Spleen (tissue), 7 donors: ENCODE measurements at regions not wholly inside any gene's neighbourhood (a gene's known extent, or its start where the extent isn't known, plus 50 kb on each side); places are given as distances from the start of the nearest gene placed in this dataset.

Source experiments
- CTCF ChIP-seq, 11 experiments: fragments of 200-600 bp in 7 of 11; fragments of 450-650 bp in 4 of 11; sonication (generic) in 4 of 11; IDR thresholded peaks in 8 of 11; conservative IDR thresholded peaks in 3 of 11; 1 replicate in 7 of 11; 2 replicates in 4 of 11; pipeline versions ENCODE4 v1.4.0 to v1.8.0; 2016 to 2021; ENCODE audit warnings: antibody characterized with exemption in 11 of 11, inconsistent platforms in 4 of 11, mild to moderate bottlenecking in 1 of 11
- POLR2A ChIP-seq, 3 donors: fragments of 450-650 bp; IDR thresholded peaks; one replicate each; pipeline ENCODE4 v1.5.1; 2017; ENCODE audit warnings: antibody characterized with exemption in 3 of 3, mild to moderate bottlenecking in 1 of 3
- POLR2AphosphoS5 ChIP-seq, 3 donors: sonication (generic); formaldehyde crosslinking; IDR thresholded peaks; one replicate each; pipeline ENCODE4 v1.5.1; 2017; ENCODE audit warnings: antibody characterized with exemption in 3 of 3
- donor health status: DM: no; HTN: no; CAD: no; lungs with moderate emphysema.
- donor health status: DM: no; HTN: no; CAD: no.
- donor health status: DM: no; HTN: no; CAD: no.

GRCh38 chr20:10771435-10772140 lies 97.8 kb upstream of the JAG1 start:
- TF ChIP-seq POLR2AphosphoS5 (IDR thresholded peaks at IDR 0.05): no peak
- TF ChIP-seq CTCF (IDR thresholded peaks at IDR 0.05 in 8 of 11, conservative IDR thresholded peaks at IDR 0.05 in 3 of 11): no peak
- TF ChIP-seq POLR2A (IDR thresholded peaks at IDR 0.05): no peak
